SHP77 (cell line): ENCODE measurements at regions not wholly inside any gene's neighbourhood (a gene's known extent, or its start where the extent isn't known, plus 50 kb on each side); places are given as distances from the start of the nearest gene placed in this dataset.

Experiments used
- DNase-seq, 2 experiments: peaks; one replicate each; lab custom pipeline; 2025; lab: John Stamatoyannopoulos, UW

DNA sequence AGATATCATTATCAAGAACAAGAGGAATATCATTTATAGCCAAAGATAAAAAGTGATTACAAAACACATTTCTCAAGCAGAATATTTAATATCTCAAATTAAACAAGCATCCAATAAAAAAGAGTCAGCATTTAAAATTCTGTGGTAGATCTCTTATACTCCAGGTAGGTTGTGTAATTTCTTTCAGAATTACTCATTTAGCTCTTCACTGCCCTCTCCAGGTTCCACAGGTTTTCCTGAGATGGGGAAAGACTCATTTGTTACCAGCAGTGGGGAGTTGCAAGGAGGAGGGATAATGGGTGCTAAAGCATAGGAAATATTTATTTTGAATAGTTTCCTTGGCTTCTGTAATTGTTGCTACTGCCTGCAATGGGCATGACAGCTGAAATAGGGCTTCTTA lies 83.1 kb upstream of the RASGRP1 start:
- no peak for DNase-seq

DNA sequence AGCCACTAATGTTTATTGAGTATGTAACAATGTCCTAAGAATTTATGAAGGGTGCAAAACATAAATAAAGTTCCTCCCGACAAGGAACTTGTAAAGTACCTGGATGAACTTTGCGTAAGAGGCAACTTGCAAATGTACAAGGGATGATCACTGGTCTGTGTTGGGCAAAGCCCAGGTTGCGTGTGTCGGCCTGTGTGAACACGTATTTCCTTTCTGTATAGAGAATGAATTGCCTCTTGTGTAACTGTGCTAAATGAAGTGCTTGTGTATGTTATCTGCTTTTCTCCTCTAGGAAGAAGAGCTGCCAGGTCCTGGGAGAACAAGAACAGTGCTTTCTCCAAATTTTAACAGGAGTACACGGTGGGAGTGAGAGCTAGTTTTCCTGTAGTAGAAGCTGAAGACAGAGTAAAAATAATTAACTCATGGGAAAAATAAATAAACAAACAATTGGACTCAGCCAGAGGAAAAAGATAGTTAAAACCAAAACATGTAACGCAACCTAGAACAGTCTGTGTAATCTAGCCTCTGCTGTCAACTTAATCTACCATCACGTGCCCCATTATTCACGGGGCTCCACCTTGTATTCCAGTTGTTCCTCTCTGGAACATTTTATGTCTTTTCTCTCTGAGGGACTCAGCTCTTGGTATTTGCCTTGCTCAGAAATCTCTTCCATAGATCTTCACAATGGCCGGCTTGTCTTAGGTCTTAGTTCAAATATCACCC lies 83.7 kb upstream of the RASGRP1 start:
- no peak for DNase-seq

DNA sequence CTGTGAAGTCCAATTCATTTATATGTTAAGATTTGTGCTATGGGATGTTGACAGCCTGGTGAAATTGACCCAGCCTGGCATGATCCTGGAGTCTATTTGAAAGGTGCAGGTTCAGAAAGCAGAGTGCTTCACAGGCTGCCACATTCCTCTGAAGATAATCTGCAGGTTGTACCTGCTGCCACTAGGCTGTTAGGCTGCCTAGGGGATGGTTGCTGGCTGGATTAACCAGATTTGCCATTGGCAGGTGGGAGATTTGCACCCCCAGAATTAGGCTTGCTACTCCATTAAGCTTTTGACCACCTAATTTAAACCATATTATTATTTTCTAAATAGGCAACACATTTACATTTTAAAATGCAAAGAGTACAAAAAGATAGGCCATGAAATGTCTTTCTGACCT lies 85.8 kb upstream of the RASGRP1 start:
- no peak for DNase-seq

DNA sequence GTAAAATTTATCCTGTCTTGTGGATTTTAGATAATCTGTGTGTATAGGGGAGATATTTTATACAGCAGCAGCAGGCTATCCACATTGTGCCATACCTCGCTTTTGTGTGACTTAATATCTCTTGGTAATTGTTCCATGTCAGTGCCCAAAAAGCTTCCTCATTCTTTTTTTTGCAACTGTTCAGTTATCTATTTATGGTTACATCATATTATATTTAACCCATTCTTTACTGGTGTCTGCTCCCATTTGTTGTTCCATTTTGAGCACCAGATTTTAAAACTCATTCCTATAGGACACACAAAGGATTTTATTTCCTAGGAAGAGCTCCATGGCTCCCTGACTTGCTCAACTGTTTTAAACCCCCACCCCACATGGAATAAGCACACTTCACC lies 86.3 kb upstream of the RASGRP1 start:
- no peak for DNase-seq

DNA sequence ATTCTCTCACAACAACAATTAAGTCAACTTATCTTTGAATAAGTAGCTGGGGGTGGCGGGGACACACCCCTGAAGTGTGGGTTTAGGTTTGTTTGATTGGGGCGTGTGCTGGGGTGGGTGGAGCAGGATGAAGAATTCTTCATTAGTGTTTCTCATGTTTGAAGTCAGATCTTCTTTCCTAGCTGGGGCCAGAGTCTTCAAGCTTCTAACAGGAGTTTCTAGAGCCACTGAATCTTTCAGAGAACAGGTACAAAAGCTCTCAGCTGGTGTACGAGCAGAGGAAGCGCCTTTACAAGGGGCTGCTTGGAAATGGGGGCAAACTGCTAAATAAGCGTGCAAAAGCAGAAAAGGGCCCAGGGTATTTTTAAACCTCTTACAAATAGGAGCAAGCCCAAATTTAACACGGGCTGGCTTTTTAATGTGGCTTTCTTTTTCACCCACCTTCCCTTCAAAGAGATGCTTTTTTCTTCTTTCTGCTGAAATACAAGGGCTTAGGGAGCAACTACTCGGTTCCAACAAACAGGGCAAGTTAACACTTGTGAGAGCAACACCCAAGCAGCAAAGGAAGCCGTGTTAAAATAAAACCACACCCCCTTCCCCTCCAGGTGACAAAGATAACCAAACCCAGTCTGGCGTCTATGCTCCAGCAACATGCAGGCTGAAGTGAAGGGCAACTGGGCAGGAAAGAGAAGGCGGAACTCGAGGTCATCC lies 86.9 kb upstream of the RASGRP1 start:
- no peak for DNase-seq

DNA sequence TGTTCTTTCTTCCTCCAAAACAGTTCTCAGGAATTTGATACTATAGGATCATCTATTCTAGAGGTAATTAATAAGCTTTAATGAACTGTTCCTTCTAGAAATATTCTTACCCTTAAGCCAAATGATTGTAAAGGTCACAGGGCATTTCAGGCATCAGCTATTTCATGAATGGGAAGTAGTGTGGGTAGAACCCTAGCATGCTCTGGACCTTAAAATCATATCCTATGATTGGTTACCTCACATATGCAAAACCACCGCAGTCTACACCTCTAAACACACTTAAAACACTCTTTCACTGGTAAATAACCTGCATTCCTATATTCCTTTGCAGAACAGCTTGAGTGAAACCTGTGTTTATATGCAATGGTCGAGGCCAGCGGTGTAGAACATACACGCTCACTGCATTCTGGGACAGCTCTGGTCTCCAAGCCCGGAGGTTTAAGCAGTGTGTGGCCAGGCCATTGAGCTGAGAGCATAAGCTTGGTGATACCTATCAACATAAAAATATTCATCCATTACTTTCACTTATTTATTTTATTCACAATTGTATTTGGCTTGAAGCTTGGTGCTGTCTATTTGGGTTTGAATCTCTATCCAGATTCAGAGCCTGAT lies 87.7 kb upstream of the RASGRP1 start:
- DNase-seq, result no peak

DNA sequence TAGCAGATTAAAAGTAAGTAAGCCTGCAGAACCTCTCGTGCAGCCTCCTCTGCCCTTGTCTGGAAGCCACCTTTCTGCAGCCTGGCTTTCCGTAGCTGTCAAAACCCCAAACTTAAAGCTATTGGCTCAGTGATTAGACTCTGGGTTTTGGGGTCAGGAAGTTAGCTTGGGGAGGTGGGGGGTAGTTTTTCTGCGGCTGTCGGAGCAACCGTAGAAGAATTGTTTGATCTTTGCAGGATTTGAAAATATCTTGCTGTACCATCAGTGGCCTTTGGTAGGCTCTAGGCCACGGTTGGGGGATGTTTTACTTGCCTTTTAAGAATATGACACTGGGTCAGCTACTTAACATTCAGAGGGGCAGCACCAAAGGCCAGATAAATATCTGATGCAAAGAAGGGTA lies 88.4 kb upstream of the RASGRP1 start:
- no peak for DNase-seq

DNA sequence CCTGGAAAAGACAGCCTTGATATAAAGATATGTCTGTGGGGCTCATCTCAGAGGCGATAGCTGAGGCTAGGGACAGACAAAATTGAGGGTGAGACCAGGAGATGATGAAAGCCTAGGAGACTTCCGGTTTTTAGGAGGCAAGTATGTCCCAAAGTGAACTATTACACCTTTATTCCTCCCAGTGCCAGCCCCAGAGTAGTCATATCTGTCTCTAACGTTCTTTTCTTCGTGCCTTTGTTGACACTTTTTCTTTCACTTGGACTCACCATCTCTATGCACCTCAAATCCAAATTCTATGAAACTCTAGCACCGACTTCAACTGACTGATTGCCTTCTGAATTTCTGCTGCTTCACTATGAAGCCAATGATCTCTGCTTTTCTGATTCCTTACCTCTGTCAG lies 93.8 kb upstream of the RASGRP1 start:
- DNase-seq, result no peak

DNA sequence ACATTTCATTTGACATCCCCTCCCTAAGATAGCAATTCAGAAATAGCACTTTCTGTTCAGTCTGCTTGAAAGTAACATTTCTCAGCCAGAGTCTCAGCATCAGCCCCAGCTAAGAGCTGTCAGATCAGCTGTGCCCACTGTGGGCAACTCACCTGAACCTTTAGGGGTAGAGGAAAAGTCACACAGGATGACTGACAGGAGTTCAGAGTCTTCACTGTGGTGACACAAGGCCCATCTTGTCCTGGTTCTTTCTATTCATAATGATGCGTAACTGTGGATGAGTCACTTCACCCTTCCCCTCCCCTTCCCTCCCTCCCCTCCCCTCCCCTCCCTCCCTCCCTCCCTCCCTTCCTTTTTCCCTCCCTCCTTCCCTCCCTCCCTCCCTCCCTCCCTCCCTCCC lies 96.1 kb upstream of the RASGRP1 start:
- DNase-seq, result no peak

DNA sequence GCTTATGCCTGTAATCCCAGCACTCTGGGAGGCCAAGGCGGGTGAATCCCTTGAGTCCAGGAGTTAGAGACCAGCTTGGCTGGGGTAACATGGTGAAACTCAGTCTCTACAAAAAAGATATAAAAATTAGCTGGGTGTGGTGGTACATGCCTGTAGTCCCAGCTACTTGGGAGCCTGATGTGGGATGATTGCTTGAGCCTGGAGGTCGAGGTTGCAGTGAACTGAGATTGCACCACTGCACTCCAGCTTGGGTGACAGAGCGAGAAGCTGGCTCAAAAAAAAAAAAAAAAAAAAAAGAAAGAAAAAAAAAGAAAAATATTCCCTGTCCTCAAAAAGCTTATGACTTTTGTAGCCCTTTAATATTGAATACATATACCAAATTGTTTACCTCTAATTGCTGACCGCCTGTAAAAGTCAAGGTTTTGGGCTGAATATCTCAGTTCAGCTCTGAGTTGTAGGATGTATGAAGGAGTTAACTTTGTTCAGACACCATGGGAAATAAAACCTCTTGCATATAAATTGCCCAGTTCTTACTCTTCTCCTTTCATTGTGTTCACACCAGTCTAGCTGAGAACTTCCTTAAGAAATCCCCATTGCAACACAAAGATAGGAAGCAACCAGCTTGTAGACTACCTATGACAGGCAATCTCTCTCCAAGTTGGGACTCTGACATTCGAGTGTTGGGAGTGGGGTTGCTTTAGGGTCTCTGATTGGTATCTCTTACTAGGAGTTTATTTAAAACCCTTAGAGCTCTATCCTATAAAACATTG lies 97.6 kb upstream of the RASGRP1 start:
- DNase-seq, result no peak

DNA sequence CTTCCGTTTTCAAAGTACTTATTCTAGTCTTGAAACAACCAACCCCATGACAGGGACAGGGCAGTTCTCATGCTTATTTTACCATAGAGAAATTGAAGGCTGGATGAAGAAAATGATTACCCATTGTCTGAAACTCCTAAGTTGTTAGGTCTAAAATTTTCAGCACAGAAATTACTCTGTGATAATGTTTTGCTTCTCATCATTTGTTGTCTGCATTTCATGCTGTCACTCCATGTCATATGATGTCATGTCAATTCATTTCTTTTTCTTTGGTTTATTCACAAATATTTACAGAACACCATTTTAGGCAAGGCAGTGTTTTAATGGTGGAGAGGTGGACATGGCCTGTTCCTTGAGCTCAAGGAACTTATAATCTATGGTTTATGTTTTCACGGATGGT lies 98.2 kb upstream of the RASGRP1 start:
- DNase-seq, result no peak

DNA sequence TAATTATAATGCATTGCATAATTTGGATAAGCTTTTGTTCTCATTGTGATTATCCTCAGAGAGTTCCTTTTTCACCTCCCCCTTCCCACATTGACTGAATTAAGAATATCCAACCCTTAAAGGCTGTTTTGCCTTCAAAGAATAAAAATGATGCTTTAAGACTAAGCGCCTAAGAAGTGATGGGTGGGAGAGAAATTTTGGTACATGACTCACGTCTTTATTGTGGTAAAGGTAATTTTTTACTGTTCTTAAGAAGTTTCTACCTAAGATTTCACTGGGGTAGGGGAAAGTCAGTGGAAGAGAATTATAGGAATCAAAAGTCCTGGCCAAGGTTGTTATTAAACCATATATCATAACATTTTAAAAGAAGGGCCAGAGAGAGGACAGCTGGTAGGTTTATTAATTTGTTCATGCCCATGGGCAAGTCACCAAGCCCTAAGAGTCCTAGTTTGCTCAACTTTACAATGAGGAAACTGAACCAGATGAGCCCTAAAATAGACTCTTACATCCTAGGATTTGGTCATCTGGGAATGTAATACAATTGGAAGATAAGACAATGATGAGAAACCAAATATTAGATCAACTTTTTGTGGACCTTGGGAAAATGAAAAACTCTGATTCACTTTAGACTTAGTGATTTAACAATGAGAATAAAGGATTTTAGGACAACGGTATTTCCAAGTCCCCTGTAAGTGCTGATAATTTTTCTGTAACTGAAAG lies 101.1 kb upstream of the RASGRP1 start:
- DNase-seq, result no peak

DNA sequence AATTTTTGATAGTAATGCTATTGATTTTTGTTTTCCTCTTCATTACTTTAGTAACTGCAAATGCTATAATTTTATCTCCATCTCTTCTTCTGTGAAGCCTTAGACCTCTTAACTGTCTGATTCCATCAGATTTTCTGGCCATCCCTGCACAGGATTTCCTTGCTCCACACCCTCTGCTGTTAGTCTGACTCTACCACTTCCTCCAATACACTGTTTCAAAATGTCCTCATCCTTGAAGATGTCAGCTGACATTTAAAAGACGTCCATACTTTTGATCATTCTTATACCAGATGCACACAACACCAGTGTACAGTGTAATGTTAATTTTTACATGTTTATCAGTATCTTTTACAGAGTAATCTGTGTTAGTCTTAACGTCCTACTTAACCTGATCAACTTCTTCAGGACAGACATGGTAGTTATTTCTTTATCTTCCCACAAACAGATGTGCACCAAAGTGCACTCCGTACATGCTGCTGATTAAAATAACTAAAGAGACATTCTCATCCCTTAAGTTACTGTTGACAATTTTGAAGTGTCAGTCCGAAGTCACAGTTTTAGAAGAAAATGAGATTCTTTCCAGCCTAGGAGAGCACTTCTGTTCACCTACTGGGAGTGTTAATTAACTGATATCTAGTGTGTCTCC lies 102.4 kb upstream of the RASGRP1 start:
- no peak for DNase-seq

DNA sequence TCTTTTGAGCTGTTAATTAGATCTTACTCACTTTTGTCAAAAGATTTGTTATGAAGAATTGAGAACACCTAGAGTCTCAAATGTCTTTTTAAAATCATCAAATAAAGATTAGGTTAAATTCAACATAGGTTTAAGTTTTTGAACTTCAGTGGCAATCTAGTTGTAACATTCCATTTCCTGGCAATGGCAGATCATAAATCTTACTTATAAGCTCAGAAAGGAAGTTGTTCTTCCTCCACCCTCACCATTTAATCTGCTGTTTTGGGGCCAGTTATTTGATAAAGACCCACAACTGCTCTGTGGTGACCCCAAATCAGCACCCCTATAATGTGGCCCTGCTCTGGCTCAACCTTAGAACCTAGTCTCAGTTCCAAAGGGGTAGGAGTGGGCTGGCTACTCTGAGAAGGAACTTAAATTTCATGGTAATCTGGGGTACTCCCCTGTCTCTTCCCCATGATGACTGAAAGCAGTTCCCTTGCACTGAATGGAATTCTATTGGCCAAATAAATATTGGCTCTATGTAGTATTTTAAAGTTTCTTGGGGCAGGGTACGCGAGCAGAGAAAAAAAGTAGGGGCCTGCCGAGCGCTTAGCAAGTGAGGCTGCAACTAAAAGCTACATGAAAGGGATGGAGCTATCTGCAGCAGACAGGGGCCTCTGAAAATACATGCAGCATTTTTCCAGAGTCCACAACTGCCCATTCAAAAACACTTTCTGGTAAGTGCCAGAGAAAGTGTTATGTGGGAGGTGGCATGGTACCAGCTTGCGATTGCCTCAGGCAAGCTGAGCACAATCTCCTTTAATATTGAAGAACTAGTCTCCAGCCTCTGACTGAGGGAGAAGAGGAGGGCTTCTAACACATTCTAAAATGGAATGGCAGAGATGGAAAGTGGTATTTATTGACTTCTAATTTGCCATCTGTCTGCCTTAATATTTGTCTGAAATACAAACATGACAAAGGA lies 103.6 kb upstream of the RASGRP1 start:
- DNase-seq, result no peak

DNA sequence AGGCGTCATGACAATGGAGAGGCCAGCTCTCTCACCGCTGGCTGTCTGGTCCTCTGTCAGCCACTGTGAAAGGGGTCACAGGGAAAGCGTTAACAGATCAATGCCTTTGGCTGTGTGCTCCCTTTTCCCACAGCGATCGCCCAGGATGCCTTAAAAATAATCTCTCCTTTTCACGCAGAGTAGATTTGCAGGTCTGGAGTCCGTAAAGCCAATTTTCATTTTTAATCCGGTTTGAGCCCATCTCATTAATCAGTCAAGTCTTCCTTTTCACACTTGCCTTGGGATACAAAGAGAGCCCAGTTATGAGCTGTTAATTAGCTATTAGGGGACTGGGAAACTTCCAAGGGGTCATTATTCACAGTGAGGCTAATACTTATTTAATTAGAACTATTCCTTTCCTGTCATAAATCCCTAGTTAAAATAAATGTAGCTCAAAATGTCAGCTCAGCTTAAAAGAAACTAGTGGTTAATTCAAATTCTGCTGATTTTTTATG lies 104.3 kb upstream of the RASGRP1 start:
- no peak for DNase-seq

DNA sequence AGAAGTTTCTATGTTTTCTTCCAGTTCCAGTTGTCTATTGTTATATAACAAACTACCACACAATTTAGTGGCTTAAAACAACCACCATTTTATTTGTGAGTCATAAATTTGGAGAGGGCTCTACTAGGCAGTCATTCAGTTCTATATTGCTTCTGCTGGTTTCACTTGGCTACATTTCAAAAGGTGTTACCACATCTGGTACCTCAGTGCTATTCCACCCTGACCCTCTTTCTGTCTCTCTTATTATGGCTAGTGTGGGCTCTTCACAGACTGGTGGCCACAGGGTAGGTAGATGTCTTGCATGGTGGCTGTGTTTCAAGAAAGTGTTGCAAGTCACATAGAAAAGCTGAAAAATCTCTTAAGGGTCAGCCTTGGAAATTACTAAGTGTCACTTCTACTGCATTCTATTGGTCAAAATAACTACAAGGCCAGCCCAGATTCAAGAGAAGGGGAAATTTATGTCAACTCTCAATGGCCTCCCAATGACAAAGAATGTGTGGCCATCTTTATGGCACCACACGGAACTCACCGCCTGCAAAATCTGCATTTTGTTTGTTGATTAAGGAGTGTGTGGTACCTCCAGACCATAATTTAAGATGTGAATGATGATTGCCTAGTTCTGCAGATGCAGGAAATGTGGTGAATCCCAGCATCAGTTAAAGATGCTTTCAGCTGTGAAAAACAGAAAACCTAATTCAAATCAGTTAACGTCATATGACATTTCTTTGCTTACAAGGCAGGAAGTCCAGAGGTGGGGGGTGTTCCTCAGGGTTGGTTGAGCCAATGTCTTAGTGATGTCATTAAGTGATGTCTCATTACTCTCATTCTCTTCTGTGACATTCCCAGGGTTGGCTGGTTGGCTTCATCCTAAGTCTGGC lies 105.8 kb upstream of the RASGRP1 start:
- DNase-seq, result no peak

DNA sequence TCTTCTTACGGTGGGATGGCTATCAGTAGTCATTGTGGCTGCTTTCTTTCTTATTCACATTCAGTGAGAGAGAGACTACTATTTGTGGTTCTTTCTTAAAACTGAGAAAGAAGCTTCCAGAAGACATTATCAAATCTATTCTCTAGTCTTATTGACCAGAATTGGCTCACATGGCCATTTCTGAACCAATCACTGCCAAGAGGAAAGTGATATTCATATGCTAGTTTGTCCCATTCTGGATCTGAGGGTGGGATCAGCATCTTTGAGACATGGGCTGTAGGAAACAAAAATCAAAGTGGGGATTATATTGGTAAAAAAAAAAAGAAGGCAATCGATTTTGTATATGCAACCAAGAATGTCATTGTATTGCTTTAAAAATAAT lies 106.4 kb upstream of the RASGRP1 start:
- DNase-seq, result no peak

DNA sequence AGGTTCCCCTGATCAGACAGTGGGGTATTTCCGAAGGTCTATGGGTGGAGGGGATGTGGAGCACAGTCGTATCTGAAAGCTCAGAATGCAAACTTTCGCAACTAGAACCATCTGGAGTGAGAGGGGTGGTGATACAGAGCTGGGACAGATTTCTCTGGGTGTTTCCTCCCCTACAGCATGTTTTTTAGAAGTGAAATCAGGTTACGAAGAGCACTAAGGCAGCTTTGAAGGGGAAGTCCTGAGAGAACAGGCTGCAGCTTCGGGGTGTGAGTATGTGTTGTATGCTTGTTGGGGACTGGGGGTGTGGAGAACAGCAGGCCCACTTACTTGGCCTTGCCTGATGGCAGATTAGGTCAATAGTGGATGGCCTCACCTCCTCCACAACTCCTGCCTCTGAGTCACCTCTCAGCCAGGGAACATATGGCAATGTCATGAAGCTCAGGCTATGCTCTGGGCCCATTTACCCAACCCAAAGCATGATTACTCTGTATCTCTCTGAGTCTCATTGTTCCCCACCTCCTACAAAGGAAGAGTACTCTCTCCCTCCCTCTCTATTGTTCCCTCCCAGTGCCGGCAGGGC lies 107.2 kb upstream of the RASGRP1 start:
- DNase-seq, result no peak

DNA sequence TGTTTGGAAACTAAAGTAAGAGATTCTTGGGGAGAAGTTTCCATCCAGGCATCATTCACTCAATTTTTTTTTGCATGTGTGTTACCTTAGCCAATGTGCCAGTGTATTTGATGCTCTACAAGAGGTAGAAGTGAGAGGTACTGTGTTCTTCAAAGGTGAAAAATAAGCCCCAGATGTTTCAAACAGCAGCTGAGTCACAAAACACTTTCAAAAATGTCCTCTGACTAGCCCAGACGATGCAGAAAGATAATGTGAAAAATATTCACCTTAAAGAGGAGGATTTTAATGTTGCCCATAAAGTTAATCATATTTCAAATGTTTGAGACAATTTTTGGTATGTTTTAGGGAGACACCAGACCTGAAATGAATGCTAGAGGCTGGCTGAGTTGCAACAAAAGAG lies 107.7 kb upstream of the RASGRP1 start:
- no peak for DNase-seq
